HG03571 (cell line): ENCODE measurements at regions not wholly inside any gene's neighbourhood (a gene's known extent, or its start where the extent isn't known, plus 50 kb on each side); places are given as distances from the start of the nearest gene placed in this dataset.

Experiments used
- ATAC-seq: cut with Tn5 transposase; IDR thresholded peaks from one replicate; pipeline ENCODE4 v1.9.1; 2021; ENCODE audit not compliant: unreplicated experiment

- ATAC-seq = no peak
These were observed 282.9 kb downstream of the SOX9 start for GRCh38 chr17:72403713-72404209.

GRCh38 chr17:72404872-72405271 lies 284.1 kb downstream of the SOX9 start:
- ATAC-seq = no peak

- ATAC-seq = no peak
These were observed 284.9 kb downstream of the SOX9 start for GRCh38 chr17:72405662-72406230.

DNA sequence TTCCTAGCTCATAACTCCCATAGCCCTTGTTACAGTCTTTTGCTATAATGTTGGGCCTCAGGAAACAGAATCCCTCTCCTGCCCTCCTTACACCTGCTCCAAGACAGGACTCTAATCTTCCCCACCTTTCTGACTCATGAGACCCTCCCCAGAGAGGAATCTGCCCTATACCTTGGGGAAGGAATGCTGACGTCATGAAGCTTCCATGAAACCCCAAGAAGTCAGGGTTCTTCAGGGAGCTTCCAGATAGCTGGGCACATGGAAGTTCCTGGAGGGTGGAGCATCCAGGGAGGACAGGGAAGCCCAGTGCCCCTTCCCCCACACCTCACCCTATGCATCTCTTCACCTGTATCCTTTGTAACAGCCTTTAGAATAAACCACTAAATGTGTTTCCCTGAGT lies 285.7 kb downstream of the SOX9 start:
- no peak for ATAC-seq

GRCh38 chr17:72407336-72407909 lies 286.6 kb downstream of the SOX9 start:
- ATAC-seq = peak; percentile 76

DNA sequence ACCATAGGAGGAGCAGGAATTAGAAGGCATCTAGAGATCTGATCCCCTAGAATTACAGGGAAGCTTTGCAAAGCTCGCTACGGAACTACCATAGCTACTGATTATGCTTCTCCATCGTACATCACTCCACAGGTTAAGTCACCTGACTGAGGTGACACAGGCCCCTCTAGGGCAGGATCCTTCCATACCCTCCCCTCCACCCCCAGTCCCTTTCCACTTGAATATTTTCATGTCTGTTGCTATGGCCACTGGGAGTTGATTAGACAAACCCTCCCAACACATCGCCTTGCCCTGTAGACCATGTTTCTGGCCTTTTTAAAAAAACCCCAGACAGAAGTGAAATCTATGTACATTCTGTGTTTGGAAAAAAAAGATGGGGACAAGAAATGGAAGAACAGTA lies 287.1 kb downstream of the SOX9 start:
- ATAC-seq = no peak

DNA sequence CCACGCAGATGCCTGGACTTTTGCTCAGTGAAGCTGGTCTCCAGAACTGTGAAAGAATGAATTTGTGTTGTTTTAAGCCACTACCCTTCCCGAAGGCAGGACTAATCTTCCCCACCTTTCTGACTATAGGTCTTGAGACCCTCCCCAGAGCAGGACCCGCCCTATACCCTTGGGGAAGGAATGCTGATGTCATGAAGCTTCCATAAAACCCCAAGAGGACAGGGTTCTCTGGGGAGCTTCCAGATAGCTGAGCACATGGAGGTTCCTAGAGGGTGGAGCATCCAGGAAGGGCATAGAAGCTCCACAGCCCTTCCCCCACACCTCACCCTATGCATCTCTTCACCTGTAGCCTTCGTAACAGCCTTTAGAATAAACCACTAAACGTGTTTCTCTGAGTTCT lies 287.8 kb downstream of the SOX9 start:
- ATAC-seq = no peak

DNA sequence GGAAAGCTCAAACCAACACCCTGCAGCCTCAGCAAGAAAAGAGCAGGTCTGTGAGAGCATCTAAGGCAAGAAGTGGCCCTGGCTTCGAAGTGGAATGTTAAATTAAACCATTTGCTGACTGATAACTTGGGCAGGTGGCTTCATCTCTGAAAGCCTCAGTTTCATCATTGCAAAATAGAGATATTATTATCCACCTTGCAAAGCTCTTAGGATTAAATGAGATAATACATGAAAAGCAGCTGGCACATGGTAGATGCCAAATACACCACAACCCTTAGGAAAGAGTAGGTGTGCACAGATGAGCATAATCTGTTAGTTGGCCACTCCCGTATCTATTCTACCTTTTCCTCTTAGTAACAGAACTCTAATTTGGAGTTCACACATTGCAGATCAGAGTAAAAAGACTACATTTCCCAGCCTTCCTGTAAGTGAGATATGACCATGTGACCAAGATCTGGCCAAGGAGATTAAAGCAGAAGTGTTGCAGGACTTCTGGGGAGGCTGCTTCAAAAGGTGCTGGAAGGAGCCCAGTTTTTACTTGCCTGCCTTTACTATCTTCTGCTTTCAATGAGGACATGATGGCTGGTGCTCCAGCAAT lies 288.7 kb downstream of the SOX9 start:
- ATAC-seq = no peak

DNA sequence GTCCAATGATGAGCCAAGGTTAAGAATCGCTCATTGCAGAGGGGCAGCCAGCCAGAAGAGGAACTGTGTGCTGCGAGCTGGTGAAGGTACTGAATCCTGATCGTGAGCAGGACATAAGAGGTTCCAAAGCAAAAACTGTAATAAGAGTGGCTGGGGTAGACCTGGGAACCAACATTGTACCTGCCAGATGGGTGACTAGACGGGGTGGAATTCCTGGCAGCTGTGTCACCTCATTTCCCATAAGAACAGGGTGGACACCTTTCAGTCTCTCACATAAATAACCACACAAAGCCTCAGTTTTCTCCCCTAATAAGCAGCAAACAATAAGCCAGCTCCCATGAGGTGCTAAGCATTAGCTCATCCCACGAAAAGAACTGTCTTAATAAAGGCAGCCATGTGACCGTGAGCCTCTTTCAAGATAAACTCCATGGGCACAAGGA lies 290.3 kb downstream of the SOX9 start:
- ATAC-seq = no peak

DNA sequence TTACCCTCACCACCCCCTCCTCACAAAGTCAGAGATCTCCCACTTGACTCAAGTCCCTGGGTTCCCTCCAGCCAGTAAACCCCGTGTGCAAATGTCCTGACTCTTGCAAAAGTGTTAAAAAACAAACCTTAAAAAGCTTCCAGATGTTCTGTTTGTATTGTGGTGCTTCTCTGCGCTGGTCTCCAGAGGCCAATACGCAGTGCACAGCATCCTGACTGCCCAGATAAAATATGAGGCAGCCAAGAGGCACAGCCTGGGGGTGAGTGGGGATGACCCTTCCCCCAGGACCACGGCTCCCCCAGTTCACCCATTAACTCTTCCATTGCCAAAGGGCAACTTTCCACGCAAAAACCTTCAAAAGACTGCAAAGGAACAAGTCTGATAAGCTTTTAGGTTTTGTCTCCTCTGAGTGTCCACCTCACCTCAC lies 291.8 kb downstream of the SOX9 start:
- ATAC-seq = no peak

- no peak for ATAC-seq
These were observed 292.5 kb downstream of the SOX9 start for GRCh38 chr17:72413077-72414031.

GRCh38 chr17:72414032-72414396 lies 293.2 kb downstream of the SOX9 start:
- no peak for ATAC-seq

GRCh38 chr17:72414967-72415853 lies 294.4 kb downstream of the SOX9 start:
- no peak for ATAC-seq

DNA sequence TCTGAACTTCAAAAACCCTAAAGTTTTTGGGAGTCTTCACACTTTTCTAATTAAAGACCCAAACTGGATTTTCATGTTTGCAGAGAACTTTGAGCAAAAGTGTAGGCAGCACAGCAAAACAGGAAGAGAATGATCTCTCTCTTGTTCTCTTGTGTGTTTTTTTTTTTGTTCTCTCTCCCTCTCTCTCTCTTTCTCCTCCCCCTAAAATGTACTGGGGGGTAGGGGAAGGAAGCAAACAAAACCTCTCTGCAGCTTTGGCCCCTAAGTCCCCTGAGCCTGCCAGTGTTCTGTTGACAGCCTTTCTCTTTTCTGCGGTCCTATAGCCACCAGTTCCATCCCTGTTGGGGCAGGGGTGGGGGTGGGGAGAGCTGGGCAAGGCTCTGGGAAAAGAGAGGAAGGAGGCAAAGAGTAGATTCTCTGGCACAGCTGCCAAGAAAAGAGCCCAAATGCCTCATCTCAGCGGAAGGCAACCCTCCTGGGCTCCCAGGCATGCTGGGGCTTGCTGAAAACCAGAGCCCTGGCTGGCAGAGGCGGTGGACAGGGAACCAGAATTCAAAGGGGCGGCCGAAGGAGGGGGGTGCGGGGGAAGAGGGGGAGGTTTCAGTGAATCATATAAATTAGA lies 295.3 kb downstream of the SOX9 start:
- ATAC-seq = no peak

DNA sequence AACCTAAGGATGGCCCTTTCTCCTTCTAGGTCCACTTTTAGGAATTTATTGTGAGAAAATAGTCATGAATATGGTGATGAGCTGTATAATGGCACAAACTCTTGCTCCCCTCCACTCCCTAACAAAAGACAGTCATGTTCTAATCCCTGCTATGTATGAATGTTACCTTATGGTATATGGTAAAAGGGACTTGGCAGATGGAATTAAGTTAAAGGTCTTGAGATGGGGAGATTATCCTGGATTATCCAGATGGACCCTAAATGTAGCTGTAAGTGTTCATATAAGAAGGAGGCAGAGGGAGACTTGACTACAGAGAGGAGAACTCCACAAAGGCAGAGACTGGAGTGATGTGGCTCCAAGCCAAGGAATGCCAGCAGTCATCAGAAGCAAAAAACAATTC lies 296.1 kb downstream of the SOX9 start:
- ATAC-seq = no peak

DNA sequence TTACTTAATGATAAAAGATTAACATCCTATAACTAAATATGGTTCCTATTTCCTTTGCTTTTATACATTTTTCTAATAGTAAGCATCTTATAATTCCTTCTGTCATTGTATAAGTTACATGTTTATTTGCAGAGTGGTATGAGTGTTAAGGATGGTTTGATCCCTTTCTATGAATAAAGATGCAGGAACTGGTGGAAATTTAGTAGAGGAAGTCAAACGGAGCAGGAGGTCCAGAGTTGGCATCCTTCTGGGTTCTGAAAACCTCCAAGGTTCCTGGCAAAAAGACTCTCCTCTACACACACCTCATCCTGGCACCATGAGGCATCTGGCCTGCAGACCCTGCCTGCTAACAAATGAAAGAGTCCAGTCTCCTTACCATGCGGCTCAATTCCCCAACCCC lies 296.8 kb downstream of the SOX9 start:
- ATAC-seq = no peak

DNA sequence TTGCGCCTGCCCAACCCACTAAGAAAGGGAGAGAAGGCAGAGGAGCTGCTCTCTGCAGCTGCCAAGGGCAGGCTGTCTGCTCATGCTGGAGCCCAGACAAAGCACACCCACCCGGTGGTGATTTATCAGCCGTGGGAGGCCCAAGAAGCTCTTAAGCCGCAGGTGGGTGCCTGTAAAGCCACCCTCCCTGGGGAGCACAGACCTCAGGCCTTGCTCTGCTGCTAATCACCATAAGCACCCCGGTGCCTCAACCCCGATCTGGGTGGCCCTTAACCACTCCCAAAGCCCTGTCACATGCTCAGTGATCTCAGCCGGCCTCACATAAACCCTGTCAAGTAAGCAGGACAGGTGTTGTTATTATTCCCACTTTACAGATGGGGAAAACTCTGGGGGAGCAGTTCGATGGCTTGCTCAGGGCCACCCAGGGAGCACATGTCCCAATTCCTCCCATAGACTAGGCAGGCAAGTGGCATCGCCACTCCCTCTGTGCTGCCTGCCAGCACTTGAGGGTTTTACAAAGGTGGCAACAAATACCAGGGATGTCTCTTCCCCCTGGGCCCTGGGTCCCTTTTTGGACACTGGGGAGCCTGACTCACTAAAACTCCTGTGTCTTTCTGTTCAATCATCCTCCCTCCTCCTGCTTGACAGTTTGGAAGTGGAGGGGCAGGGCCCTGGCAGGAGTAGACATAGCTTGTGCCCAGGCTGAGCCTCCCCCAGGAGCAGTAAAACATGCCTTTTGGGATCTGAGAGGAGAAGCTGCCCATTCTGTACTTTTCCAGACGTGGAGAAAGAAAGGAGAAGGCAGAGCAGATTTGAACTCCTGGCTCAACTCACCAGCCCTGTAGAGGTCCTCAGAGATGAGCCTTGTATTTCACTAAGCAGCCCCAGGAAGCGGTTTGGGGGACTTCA lies 299.3 kb downstream of the SOX9 start:
- ATAC-seq = peak; percentile 43

GRCh38 chr17:72420775-72421127 lies 299.9 kb downstream of the SOX9 start:
- no peak for ATAC-seq
